GDM1 (cell line): ENCODE measurements at regions not wholly inside any gene's neighbourhood (a gene's known extent, or its start where the extent isn't known, plus 50 kb on each side); places are given as distances from the start of the nearest gene placed in this dataset.

ENCODE experiments used
- DNase-seq: peaks from one replicate; lab custom pipeline; 2025; lab: John Stamatoyannopoulos, UW

DNA sequence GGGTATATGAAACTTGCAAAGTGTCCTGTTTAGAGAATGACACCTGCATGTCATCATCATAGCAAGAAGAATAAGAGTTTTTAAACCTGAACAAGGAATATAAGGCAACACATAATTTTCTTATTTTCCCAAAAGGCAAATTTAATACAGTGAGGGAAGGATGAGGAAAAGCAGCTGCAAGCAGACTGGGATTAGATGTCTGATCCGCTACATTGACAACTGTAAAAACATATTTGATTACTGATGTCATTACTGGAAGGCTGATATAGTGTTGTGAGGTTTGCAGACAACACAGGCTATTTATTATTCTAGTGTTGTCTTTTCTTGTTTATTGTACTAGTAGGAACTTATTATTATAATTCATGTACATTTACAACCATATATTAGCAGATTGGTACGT, 528.7 kb downstream of the ZIC1 start:
- no peak for DNase-seq

DNA sequence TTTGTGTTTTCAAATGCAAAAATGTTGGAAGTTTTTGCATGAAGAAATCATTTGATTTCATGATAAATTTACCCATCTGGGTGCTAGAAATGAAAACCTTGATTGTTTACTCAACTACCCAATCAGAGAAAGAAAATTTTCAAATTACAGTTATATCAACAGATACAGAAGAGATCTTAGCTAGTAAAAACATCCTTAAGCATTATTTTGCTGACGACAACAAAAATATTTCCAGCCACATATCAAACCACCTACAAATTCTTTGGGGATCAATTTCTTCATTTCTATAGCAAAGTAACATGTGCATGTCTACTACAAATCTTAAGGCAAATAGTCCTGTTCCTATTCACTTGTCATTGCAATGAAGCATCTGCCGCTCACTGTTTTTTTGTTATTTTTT, 530.3 kb downstream of the ZIC1 start:
- DNase-seq: no peak

DNA sequence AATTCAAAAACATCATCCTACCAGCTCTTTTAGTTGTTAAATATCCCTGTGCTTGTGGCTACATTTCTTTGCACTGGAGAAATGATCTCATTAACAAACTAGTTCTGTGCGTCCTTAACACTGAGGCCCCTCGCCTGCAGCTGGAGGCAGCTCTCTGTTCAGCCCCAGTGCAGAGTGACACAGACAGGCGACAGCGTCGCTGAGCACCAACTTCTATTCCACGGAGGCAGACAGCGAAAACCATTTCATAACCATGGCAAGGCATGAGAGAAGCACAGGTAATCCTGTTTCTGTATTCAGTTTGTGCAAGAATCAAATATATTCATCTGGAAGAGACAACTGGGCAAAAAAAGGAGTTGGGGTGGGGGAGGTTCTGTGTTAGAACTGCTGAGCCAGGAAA, 530.7 kb downstream of the ZIC1 start:
- DNase-seq: no peak

DNA sequence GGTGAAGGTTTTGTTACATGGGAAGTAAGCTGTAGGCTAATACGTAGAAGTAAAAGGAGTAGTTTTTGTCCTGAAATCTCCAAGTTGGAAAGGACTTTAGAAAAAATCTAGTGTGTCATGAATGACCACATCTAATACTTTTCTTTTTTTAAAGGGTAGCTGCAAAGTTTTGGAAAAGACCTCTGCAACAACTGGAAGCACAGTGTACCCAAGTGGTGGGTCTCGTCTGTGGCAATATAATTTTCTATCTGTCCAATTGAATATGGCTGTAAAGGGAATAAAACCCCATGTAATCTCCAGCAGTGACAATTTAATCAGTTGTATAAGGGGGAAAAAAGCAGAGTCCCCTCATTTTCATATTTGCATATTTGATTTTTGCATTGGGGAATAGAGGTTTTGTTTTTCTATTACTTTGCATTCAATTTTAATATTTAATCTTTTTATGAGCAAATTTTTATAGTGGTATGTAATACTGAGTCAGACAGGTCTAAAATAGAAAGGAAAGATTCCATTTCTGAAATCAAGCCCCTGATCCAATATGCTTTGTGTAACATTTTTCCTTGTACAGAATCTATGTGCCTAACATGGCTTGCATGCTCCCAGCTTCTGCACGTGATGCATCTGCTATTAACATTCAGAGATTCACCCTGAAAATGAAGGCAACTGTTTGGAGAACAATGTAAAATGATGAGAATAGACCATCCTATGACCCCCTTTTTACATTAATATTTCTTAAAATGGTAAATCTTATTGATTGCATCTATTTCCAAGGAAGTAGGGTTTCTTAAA, 531.4 kb downstream of the ZIC1 start:
- no peak for DNase-seq

DNA sequence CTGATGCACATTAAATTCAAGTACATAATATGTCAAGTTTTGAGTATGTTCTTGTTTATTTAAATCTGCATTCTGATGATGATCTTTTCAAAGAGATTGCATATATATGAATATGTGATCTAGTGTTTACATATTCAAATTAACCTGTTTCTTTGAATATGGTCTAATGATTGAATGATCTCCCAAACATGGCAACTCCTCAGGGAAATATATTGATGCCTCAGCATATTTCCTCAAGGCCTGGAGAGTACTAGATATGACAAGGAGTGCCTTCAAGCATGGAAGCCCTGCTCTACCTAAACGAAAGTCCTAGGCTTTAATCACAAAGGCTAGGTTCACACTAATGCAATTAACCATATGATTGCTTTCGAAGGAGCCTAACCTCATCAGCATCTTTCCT, 532.8 kb downstream of the ZIC1 start:
- no peak for DNase-seq

DNA sequence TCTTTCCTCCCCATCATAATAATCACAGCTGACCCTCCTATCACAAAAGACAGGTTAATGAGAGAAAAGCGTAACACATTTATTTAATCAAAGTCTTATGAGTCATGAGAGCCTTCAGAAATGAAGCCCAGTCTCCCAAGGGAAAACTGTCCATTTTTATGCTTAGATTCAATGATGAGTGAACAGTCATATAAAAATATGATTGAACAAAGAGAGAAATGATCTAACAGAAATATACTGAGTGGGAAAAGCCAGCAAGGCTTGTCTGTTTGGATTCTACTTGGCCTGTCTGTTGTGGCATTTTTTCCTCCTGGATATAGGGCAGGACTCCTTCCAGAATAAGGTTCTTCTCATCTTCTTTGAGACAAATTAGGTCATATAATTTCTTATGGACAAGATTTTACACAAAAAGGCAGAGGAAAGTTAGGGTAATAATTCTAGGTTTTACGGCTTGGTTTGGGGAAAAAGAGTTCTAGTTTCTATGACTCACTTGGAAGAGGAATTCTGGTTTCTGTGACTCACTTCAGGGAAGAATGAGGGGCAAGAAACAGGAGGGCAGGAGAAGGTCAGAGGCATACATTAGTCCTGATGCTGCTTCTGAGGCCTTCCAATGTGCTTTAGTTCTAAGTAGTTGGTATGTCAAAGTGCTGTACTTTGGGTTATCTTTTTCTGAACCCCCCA, 534.2 kb downstream of the ZIC1 start:
- DNase-seq: no peak

DNA sequence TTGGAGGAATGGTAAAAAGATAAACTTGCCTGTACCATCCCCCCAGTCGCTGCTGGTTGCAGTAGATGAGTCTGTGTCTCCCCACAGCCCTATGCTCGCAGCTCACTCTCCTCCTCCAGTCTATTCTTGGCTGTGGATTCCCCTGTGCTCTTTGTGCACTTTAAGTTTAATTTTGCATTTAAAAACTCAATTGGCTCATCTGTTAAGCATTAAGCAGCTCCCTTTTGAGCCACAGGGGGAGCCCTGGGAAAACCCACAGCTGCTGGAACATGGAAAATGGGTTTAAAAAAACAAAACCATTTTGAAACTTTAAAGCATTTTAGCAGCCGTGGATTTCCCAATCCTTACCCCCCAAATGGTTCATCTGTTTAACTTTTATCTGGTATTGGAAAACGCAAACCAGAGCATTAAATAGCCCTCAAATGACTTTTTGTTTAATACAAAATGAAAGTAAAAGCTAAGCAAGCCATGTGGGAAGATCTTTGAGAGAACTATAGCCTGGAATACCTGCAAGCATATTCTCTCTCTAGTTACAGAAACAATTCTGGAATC, 536.9 kb downstream of the ZIC1 start:
- no peak for DNase-seq

DNA sequence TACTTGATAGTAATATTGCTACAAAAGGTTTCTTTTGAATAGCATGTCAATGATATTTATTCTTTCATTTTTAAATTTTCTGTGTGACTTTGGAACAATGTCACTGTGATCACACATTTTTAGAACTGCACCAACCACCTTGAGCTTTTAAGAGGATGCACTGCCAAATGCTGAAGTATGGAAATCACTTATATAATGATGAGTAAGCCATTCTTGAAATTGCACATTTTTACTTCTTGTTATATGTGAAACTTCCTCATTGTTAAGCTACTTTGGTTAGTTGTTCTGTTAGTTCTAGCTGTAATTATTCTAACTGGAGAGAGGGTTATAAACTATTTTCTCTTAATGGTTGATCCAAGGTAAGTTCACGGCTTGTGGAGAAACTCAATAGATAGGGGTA, 547.5 kb downstream of the ZIC1 start:
- DNase-seq: no peak

DNA sequence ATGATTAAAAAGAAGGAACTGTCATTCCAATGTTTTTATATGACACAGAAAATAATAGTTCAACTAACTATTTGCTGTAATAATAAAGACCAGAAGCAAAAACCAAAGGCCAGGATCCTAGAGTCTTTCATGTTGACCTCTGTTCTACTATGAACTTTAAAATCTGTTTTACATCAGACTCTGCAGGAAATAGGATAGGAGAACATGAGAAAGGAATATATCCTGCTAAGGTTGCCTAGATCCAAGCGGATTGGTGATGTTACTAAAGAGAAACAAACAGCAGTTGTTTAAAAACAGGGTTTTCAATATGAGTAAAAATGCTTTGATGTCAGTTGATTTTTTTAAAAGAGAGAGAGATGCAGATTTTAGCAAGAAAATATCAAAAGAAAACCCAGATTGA, 549.6 kb downstream of the ZIC1 start:
- no peak for DNase-seq

DNA sequence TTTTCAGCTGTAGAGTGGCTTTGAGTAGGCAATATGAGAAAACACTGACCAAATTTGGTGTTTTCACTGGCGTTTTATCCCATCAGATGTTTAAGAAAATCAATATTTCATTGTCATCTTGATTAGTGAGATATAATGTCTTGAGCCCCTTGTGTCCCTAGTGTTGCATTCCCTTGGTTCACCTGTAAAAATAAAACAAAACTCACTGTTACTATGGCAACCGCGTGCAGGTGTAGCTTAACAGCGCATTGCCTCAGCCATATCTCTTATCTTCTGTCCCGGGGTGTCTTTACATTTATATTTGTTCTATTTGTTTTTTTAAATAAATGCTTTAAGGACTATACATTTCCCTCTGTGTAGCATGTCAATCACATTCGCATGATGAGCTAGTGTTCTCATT, 551.6 kb downstream of the ZIC1 start:
- DNase-seq: no peak

DNA sequence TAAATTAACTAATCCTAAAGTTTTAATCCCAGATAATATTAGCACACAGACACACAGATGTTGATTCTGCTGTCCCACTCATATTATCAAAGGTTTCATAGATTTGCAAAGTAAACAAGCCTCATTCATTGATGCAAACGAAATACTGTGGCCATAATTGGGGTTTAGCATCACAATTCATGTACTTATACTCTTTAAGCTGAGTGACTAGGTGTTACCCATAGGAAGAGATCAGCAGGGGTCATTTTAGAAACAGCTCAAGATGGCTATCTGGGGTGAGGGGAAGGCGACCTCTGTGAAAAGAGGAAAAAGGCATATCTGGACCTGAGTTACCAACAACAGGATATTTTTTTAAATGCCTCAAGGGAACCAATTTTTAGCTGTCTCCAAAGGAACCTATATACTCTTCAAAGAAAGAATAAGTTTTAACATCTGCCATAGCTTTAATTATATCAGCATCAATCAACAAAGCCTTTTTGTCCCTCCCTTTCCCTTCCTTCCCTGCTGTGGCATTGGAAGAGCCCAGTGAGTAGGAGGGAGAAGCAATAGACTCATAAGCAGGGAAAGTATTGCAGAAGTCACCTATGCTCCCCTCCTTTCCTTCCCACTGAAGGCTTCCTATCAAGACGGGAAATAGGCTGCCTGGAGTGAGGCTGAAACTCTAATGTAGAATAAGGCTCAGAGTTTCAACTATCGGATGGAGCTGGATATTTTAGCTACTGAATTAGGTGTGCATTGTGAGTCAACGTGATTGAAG, 553.4 kb downstream of the ZIC1 start:
- no peak for DNase-seq

DNA sequence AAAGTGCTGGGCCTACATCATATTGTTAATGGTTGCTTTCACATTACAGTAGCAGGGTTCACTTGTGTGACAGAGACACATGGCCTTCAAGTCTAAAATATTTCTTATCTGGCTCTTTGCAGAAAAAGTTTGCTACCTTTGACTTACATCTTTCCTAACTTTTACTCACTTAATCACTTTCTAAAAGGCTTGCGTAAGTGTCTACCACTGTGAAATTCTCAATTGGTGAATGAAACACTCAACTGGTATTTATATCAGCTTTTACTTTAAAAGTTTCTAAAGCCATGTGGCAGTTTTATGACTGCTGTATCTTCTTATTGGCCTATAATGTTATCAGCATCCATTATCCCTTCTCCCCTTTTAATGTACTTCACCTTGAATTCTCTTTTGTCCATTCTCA, 554.5 kb downstream of the ZIC1 start:
- DNase-seq: no peak

DNA sequence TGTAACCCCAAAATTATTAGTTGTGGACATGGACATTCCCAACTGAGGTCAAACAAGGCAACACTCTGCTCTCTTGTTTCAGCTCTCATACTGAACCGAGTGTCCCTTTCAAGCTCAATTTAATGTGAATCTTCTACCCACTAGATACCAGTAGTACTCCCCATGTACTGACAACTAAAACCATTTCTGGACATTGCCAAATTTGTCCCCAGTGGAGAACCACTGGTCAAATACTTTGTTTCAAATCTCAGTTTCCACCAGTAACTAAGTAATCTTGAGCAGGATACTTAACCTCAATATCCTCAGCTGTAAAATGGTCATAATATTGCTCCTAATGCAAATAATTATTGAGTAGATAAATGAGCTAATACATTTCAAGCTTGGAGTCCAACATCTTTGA, 566.0 kb downstream of the ZIC1 start:
- no peak for DNase-seq

DNA sequence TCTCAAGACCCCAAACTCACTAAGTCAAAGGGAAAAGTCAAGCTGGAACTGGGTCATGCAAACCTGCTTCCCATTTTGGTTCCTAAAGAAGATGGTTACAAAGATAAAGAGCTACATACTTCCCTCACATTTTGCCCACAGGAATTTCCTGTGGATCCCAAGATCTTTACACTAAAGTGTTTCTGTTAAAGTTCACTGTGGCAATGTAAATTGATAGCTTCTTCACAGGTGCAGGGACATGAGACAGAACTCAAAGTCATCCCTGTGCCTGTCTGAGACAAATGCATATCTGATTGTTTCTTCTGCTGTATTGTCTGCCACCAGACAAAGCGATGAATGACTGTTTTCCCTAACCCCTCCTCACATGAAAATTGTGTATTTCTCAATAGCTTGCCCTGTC, 567.8 kb downstream of the ZIC1 start:
- no peak for DNase-seq

DNA sequence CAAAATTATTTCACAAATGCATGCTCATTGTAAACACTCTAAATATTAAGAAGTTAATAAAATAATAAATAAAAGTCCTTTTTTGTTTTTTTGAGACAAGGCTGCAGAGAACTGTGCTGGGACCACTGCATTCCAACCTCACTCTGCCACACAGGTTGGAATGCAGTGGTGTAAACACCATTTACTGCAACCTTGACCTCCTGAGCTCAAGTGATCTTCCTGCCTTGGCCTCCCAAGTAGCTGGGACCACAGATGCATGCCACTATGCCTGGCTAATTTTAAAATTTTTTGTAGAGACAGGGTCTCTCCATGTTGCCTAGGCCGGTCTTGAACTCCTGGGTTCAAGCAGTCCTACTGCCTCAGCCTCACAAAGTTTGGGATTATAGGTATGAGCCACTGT, 578.4 kb downstream of the ZIC1 start:
- no peak for DNase-seq

DNA sequence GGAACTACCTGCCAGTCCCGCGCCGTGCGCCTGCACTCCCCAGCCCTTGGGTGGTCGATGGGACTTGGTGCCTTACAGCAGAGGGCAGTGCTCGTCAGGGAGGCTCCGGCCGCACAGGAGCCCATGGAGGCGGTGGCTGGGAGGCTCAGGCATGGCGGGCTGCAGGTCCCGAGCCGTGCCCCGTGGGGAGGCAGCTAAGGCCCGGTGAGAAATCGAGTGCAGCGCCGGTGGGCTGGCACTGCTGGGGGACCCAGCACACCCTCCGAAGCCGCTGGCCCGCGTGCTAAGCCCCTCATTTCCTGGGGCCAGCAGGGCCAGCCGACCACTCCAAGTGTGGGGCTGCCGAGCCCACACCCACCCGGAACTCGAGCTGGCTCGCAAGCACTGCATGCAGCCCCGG, 580.2 kb downstream of the ZIC1 start:
- no peak for DNase-seq

DNA sequence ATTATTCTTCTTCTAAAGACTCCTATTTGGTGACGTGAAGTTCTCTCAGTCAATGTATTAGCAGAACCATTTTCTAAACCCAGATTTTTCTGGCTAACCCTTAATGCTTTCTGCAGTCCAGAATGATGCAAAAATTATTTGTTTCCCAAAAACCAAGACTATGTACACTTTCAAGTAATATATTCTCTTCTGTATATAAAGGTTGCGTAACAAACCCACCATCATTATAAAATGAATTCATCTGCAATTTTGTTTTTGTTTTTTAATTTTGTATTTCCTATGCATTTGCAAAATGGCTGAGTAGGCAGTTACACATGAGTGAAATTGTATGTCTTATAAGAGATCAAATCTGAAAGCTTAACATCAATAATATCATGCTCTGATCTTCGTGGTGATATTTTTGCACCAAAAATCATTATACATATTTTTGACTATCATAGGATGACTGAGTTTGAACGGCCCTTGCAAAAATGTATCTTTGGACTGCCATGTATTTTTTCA, 593.6 kb downstream of the ZIC1 start:
- DNase-seq: no peak

DNA sequence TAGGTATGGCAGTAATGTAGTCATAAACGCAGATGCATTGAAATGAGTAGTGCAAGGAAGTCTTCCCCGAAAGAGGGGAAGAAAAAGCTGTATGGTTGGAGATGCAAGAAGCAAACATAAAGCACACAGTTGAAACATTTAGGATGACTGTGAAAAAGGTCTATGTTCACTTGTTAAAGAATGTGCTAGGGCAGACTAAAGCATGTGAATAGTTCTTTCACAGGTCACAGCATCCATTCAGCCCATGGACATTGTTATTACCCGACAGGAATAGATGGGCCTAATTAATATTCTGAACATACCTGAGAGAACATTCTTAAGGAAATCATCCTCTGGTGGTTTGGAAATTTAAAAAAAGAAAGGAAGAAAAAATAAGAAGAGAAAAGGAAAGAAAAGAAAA, 595.2 kb downstream of the ZIC1 start:
- no peak for DNase-seq

DNA sequence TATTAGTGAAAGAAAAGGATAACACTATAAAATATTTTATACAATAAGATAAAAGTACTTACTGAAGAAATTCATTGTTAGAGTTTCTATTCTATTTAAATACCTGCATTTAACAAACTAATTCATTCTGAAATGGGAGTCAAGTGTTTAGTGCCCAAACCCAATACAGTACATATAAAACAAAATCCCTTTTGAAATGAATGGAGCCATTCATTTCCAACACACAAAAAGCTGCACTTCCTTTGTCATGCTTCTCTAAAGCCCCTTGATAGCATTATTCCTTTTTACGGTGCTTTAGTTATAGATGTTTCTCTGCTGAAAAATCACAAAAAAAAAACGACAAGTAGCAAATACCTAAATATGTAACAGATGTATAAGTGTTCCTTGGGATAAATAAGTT, 596.3 kb downstream of the ZIC1 start:
- DNase-seq: no peak

DNA sequence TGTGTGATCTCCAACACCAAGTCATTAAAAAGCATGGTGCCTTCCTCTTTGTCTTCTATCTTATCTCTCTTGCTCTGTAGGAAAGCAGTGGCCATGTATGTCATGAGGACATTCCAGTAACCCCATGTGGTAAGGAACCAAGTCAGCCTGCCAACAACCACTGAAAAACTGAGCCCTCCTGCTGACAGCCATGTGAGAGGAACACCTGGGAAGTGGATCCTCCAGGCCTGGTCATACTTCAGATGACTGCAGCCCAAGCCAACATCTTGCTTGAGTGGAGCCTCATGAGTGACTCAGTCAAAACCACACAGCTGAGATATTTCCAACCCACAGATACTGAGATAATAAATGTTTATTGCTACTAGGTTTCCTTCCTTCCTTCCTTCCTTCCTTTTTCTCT, 597.3 kb downstream of the ZIC1 start:
- no peak for DNase-seq

DNA sequence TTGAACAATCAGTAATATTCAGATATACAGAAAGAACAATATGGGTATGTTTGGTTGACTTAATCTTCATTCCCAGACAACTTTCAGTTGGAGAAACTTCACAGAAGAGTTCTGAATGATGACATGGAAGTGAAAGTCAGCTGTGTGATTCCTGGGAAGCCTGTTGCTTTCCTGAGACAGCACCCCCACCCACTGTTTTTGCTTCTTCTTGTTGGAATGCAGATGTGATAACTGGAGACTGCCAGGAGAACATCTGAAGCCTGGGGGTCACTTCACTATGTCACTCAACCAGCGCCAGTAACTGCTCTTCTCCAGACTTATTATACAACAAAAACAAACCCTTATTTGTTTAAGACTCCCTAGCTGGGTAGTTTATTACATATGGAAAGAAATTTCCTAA, 599.4 kb downstream of the ZIC1 start:
- DNase-seq: no peak

DNA sequence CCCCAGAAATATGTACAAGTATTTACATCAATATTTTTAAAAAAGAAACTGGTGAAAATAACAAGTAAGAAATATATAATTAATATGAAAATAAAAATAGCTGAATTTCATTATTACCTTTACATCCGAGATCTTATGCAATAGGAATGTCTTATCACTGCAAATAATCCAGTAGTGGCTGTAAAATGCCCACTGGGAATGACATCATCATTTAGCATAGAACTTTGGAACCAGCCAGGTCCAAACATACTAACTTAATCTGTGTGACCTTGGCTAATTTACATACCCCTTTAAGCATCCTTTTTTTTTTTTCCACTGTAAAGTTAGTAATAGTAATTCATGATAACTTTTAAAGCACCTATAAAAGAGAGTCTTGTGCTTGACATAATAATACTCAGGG, 611.7 kb downstream of the ZIC1 start:
- no peak for DNase-seq

DNA sequence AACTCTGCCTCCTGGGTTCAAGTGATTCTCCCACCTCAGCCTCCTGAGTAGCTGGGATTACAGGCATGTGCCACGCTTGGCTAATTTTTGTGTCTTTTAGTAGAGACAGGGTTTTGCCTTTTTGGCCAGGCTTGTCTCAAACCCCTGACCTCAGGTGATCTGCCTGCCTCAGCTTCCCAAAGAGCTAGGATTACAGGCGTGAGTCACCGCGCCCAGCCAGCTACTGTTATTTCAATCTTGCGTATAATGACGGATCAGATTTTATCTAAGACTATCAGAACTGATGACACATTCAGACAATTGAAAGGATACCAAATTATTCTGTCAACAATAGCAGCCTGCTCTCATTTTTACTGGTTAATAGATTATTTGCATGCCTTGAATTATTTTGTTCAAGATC, 612.2 kb downstream of the ZIC1 start:
- DNase-seq: no peak
